NCI-H2196 (cell line): ENCODE measurements at regions not wholly inside any gene's neighbourhood (a gene's known extent, or its start where the extent isn't known, plus 50 kb on each side); places are given as distances from the start of the nearest gene placed in this dataset.

Experiments
- DNase-seq: peaks from one replicate; lab custom pipeline; 2025; ENCODE audit not compliant: unreplicated experiment; lab: John Stamatoyannopoulos, UW

GRCh38 chr15:91784973-91785709, 68.4 kb upstream of the SLCO3A1 start:
- no peak for DNase-seq

DNA sequence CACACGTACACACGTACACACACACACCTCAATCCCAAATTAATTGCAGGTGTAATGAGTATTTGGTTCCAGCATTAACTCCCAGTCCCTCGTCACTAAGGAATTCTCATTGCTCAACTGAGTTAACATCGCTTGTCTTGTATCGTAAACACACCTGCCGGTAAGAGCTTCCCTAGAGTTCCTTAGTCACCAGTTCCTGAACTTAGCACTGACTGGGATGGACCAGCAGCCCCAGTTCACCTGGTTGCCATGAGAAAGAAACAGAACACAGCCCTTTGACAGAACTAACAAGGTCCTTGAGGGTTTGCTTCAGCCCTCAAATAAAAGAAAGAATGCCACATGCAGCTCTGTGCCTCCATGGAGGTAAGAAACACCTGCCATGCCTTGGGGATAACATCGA, 66.3 kb upstream of the SLCO3A1 start:
- DNase-seq, result peak; percentile 46

DNA sequence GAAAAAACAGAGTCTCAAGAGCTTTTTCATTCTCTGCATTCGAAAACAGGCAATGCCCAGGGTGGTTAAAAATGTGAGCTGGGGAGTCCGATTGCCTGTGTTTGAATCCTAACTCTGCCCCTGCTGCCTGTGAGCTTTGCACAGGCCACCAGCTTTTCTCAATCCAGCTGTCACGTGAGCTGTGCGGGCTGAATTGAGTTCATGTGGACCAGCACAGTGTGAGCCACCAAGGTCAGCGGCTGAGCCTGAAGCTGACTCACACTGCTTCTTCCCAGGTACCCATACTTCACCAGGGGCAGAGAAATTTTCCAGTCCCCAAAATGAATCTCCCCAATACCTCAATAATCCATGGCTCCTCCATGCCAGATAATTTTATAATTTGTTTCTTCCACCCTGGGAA, 64.4 kb upstream of the SLCO3A1 start:
- no peak for DNase-seq

DNA sequence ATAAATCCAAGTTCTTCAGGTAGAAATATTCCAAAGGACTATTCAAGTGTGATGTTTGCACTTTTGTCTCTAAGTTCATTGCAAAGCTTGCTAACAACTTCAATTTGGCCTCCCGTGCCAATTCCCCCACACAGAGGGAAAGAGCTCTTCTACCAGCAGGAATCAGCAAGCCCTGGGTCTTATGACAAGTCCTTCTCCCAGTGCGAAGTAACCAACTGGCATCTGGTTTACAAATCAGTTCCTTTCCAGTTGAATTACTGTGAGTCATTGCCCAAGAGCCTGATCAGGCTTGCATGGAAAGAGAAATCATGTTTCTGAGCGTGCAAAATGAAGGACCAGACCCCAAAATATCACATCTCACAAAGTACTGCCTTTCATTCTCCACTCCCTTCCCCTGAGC, 62.7 kb upstream of the SLCO3A1 start:
- DNase-seq, result no peak

GRCh38 chr15:91793771-91794170, 59.7 kb upstream of the SLCO3A1 start:
- DNase-seq, result no peak

- DNase-seq, result no peak
Measured at GRCh38 chr15:91795235-91795634, 58.3 kb upstream of the SLCO3A1 start.

DNA sequence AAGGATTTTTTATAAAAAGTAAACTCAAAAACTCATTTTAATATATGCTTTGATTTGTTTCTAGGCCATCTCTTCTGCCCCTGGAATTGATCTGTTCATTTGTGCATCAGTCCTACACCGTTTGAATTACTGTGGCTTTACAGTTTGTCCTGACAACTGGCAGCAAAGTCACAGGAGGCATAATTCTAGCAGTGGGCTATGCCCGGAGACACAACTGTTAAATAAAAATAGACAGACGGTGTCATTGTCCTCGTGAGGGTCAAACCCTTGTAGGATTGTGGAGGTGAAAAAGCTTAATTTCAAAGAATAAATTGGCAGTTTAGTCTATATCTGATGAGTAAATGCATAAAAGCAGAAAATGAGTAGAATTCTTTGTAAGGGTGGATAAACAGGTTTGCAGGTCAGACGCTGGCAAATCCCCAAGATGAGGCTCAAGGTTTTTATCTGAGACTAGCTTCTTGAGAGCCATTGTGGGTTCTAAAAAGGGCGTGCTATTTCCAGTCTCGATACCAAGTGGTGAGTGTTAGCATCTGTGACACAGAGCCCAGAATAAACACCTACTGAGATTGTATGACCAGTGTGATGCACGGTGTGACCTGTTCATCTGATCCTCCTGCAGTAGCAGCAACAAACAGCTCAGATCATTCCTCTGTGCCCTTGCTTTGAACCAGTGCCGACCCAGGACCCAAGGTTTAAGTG, 51.5 kb upstream of the SLCO3A1 start:
- DNase-seq, result no peak

- DNase-seq, result no peak
Measured at GRCh38 chr15:91803260-91803659, 50.2 kb upstream of the SLCO3A1 start.
